Fibroblast of lung (primary cell): ENCODE measurements at regions not wholly inside any gene's neighbourhood (a gene's known extent, or its start where the extent isn't known, plus 50 kb on each side); places are given as distances from the start of the nearest gene placed in this dataset.

ENCODE experiments used
- DNase-seq, 2 donors: peaks; one replicate each; pipeline versions ENCODE4 v3.0.0 to v3.0.0-alpha.2; 2010; ENCODE audit warnings: low read depth in 2 of 2
- H2AFZ ChIP-seq: 2 replicates; pipeline ENCODE4 v1.5.1; 2012; ENCODE audit warnings: low read length, control low read depth, inconsistent platforms
- H3K27ac ChIP-seq: 2 replicates; pipeline ENCODE4 v1.5.1; 2011; ENCODE audit warnings: low read length, control low read depth; ENCODE audit not compliant: insufficient read depth
- H3K27me3 ChIP-seq: 2 replicates; pipeline ENCODE4 v1.5.1; 2011; ENCODE audit warnings: mild to moderate bottlenecking, low read length; ENCODE audit not compliant: control insufficient read depth, insufficient read depth
- H3K36me3 ChIP-seq: 2 replicates; pipeline ENCODE4 v1.5.1; 2011; ENCODE audit warnings: low read length; ENCODE audit not compliant: control insufficient read depth, insufficient read depth
- H3K4me1 ChIP-seq: 2 replicates; pipeline ENCODE4 v1.5.1; 2011; ENCODE audit warnings: low read length; ENCODE audit not compliant: control insufficient read depth, insufficient read depth; ENCODE audit errors: extremely low read depth
- H3K4me2 ChIP-seq: 2 replicates; pipeline ENCODE4 v1.5.1; 2011; ENCODE audit warnings: low read length, control low read depth; ENCODE audit not compliant: insufficient read depth; ENCODE audit errors: extremely low read depth
- H3K4me3 ChIP-seq, 4 experiments: fragments of 200-600 bp in 1 of 4; sonication (generic) in 1 of 4; replicated peaks in 1 of 4; 2 replicates each; pipeline ENCODE4 v1.5.1; 2011 to 2016; ENCODE audit warnings: low read length in 4 of 4, low read depth in 3 of 4, mild to moderate bottlenecking in 3 of 4, control low read depth in 2 of 4, inconsistent platforms in 1 of 4, mixed read lengths in 1 of 4; ENCODE audit not compliant: insufficient read depth in 1 of 4; ENCODE audit errors: control extremely low read depth in 1 of 4
- H3K79me2 ChIP-seq: 2 replicates; pipeline ENCODE4 v1.5.1; 2012; ENCODE audit warnings: mild to moderate bottlenecking, low read length, inconsistent platforms; ENCODE audit not compliant: control insufficient read depth, insufficient read depth
- H3K9ac ChIP-seq: 2 replicates; pipeline ENCODE4 v1.5.1; 2011; ENCODE audit warnings: mild to moderate bottlenecking, low read length, control low read depth; ENCODE audit not compliant: insufficient read depth
- H3K9me3 ChIP-seq: 2 replicates; pipeline ENCODE4 v1.5.1; 2012; ENCODE audit warnings: low read depth, low read length; ENCODE audit not compliant: control insufficient read depth, insufficient read depth
- H4K20me1 ChIP-seq: 2 replicates; pipeline ENCODE4 v1.5.1; 2011; ENCODE audit warnings: low read length; ENCODE audit not compliant: control insufficient read depth, insufficient read depth; ENCODE audit errors: extremely low read depth
- CTCF ChIP-seq, 2 donors: IDR thresholded peaks in 1 of 2; conservative IDR thresholded peaks in 1 of 2; 1 replicate in 1 of 2; 2 replicates in 1 of 2; pipeline ENCODE4 v1.5.1; 2011 to 2012; ENCODE audit warnings: low read length in 2 of 2, control low read depth in 1 of 2, inconsistent platforms in 1 of 2, low read depth in 1 of 2, mild to moderate bottlenecking in 1 of 2
- EZH2 ChIP-seq: IDR thresholded peaks from 2 replicates; pipeline ENCODE4 v1.5.1; 2012; ENCODE audit warnings: low read length, control low read depth, mild to moderate bottlenecking; ENCODE audit errors: missing control alignments

GRCh38 chr18:37639846-37640245 is 74.2 kb upstream of the CELF4 start:
- H3K27ac ChIP-seq: no peak overlapping the region
- H3K79me2 ChIP-seq: no peaks in the 10 kb centered on the region
- H3K36me3 ChIP-seq: no peaks in the 10 kb centered on the region
- no peak for TF ChIP-seq EZH2
- no peak for TF ChIP-seq CTCF (conservative IDR thresholded peaks at IDR 0.05 in 1 of 2, IDR thresholded peaks at IDR 0.05 in 1 of 2; ENCODE audit: low read depth in 1 of 2, low read length in 2 of 2)
- H4K20me1 ChIP-seq: no peaks in the 10 kb centered on the region
- H3K27me3 ChIP-seq: no peaks in the 10 kb centered on the region
- H3K4me3 ChIP-seq: no peak overlapping the region
- H3K4me2 ChIP-seq: no peak overlapping the region
- H3K9me3 ChIP-seq: no peaks in the 10 kb centered on the region
- no peak overlapping the region for H2AFZ ChIP-seq
- no peaks in the 10 kb centered on the region for H3K4me1 ChIP-seq
- no peak for DNase-seq
- no peak overlapping the region for H3K9ac ChIP-seq

DNA sequence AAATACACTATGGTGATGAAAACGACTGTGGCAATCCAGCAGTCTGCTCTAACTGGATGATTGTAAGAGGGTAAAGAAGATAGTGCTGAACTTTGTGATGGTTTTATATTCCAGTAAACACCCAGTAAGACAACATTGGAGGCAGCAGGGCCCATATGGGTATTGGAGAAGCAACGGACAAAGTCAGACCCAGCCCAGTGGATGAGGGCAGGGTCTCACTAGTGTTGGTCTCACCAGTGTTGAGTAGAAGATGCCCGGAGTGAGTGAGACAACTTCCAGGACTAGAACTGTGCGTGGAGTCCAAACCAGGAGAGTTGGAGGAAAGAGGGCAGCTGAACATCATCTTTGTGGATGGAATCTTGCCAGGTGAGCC is 71.9 kb upstream of the CELF4 start:
- no peaks in the 10 kb centered on the region for H3K36me3 ChIP-seq
- H3K9me3 ChIP-seq: no peaks in the 10 kb centered on the region
- no peak overlapping the region for H3K4me3 ChIP-seq
- DNase-seq: no peak
- H2AFZ ChIP-seq: no peak overlapping the region
- H3K4me1 ChIP-seq: no peaks in the 10 kb centered on the region
- no peak overlapping the region for H3K9ac ChIP-seq
- H4K20me1 ChIP-seq: no peaks in the 10 kb centered on the region
- H3K79me2 ChIP-seq: no peaks in the 10 kb centered on the region
- no peak overlapping the region for H3K27ac ChIP-seq
- no peaks in the 10 kb centered on the region for H3K27me3 ChIP-seq
- no peak for TF ChIP-seq EZH2
- TF ChIP-seq CTCF (conservative IDR thresholded peaks at IDR 0.05 in 1 of 2, IDR thresholded peaks at IDR 0.05 in 1 of 2; ENCODE audit: low read depth in 1 of 2, low read length in 2 of 2): no peak
- no peak overlapping the region for H3K4me2 ChIP-seq

DNA sequence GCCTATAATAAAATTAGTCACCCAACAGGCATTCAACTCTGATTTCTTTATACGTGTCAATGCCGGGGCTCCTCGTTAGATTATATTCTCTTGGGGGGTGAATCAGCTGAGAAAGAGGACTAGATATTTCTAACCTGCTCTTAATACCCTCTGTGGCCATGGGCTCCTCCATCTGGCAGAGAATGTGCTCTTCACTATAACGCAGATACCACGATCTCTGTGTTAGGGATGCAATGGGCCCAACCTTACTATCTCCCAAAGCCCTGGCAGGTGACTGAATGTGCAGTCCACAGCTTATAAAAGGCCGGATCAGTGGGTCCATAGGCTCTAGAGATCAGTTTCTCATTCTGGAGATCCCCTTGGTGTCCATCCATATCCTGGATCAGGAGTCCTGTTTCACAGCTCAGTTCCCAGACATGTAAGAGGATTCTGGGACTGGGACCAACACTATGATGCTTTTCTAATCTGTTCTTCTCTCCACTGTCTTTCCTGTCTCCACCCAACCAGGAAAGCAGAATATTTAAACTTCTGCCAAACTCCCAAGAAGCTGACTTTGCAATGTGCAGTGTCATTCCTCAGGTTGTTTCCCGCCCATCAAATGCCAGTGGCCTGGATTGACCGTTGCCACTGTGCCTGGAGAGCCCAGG is 71.4 kb upstream of the CELF4 start:
- Histone ChIP-seq H3K36me3 (no peaks in the 10 kb centered on the region), H3K4me1 (no peaks in the 10 kb centered on the region), H2AFZ (no peak overlapping the region), H4K20me1 (no peaks in the 10 kb centered on the region), H3K4me2 (no peak overlapping the region), H3K4me3 (no peak overlapping the region), H3K9ac (no peak overlapping the region), H3K27ac (no peak overlapping the region), H3K9me3 (no peaks in the 10 kb centered on the region), H3K27me3 (no peaks in the 10 kb centered on the region), H3K79me2 (no peaks in the 10 kb centered on the region)
- TF ChIP-seq CTCF (conservative IDR thresholded peaks at IDR 0.05 in 1 of 2, IDR thresholded peaks at IDR 0.05 in 1 of 2; ENCODE audit: low read depth in 1 of 2, low read length in 2 of 2) (no peak), EZH2 (no peak)
- DNase-seq: no peak
